ENCODE measurements at regions not wholly inside any gene's neighbourhood (a gene's known extent, or its start where the extent isn't known, plus 50 kb on each side); places are given as distances from the start of the nearest gene placed in this dataset.
"Not testable (repeated sequence)": the region's sequence is repeated elsewhere in the genome, so short reads cannot be mapped to it uniquely, and the experiment has no call there.

- no peaks in the 10 kb centered on the region for H3K4me1 Mint-ChIP-seq
- H3K27me3 Mint-ChIP-seq, result peaks cover 8% of the 10 kb centered on the region
- no peak overlapping the region for H3K4me3 Mint-ChIP-seq
- DNase-seq (no peak), ATAC-seq (no peak)
- no peaks in the 10 kb centered on the region for H3K9me3 Mint-ChIP-seq
- no peak overlapping the region for H3K27ac Mint-ChIP-seq
- H3K36me3 Mint-ChIP-seq (ENCODE audit: low read depth), result no peaks in the 10 kb centered on the region
Measured at GRCh38 chr1:5140962-5141361, 486.6 kb downstream of the AJAP1 start.

- no peak for DNase-seq
- Mint-ChIP-seq H3K27me3 (peaks cover 5% of the 10 kb centered on the region), H3K4me3 (no peak overlapping the region), H3K4me1 (no peaks in the 10 kb centered on the region), H3K9me3 (no peaks in the 10 kb centered on the region), H3K36me3 (ENCODE audit: low read depth) (no peaks in the 10 kb centered on the region), H3K27ac (no peak overlapping the region)
- ATAC-seq, result no peak
Measured at GRCh38 chr1:5140136-5140535, 485.7 kb downstream of the AJAP1 start.

- no peaks in the 10 kb centered on the region for H3K36me3 Mint-ChIP-seq (ENCODE audit: low read depth)
- no peaks in the 10 kb centered on the region for H3K27me3 Mint-ChIP-seq
- no peak overlapping the region for H3K4me3 Mint-ChIP-seq
- no peak overlapping the region for H3K27ac Mint-ChIP-seq
- no peak for ATAC-seq
- no peaks in the 10 kb centered on the region for H3K4me1 Mint-ChIP-seq
- DNase-seq, result no peak
- H3K9me3 Mint-ChIP-seq, result no peaks in the 10 kb centered on the region
Measured at GRCh38 chr1:5129746-5130355, 475.4 kb downstream of the AJAP1 start.

GRCh38 chr1:5125208-5125607, 470.8 kb downstream of the AJAP1 start:
- H3K4me1 Mint-ChIP-seq, result no peaks in the 10 kb centered on the region
- peaks cover 2% of the 10 kb centered on the region for H3K27me3 Mint-ChIP-seq
- no peak overlapping the region for H3K4me3 Mint-ChIP-seq
- no peaks in the 10 kb centered on the region for H3K9me3 Mint-ChIP-seq
- H3K27ac Mint-ChIP-seq, result no peak overlapping the region
- ATAC-seq (no peak), DNase-seq (no peak)
- no peaks in the 10 kb centered on the region for H3K36me3 Mint-ChIP-seq (ENCODE audit: low read depth)

- DNase-seq (no peak), ATAC-seq (no peak)
- H3K36me3 Mint-ChIP-seq (ENCODE audit: low read depth), result no peaks in the 10 kb centered on the region
- H3K9me3 Mint-ChIP-seq, result no peaks in the 10 kb centered on the region
- no peak overlapping the region for H3K4me3 Mint-ChIP-seq
- H3K27ac Mint-ChIP-seq, result no peak overlapping the region
- H3K27me3 Mint-ChIP-seq, result peaks cover 2% of the 10 kb centered on the region
- no peaks in the 10 kb centered on the region for H3K4me1 Mint-ChIP-seq
Measured at GRCh38 chr1:5120559-5120958, 466.1 kb downstream of the AJAP1 start.

- no peak for ATAC-seq
- H3K36me3 Mint-ChIP-seq (ENCODE audit: low read depth), result no peaks in the 10 kb centered on the region
- H3K9me3 Mint-ChIP-seq, result no peaks in the 10 kb centered on the region
- no peak overlapping the region for H3K4me3 Mint-ChIP-seq
- H3K27me3 Mint-ChIP-seq, result peaks cover 2% of the 10 kb centered on the region
- H3K4me1 Mint-ChIP-seq, result no peaks in the 10 kb centered on the region
- DNase-seq, result no peak
- H3K27ac Mint-ChIP-seq, result no peak overlapping the region
Measured at GRCh38 chr1:5119366-5120234, 465.2 kb downstream of the AJAP1 start.

GRCh38 chr1:5118771-5119170, 464.4 kb downstream of the AJAP1 start:
- not testable (repeated sequence) for H3K4me1 Mint-ChIP-seq; H3K4me3 Mint-ChIP-seq; DNase-seq; H3K27me3 Mint-ChIP-seq; ATAC-seq; H3K9me3 Mint-ChIP-seq; H3K36me3 Mint-ChIP-seq (ENCODE audit: low read depth)
- H3K27ac Mint-ChIP-seq, result peak overlapping the region; percentile 26

GRCh38 chr1:5118292-5118691, 463.9 kb downstream of the AJAP1 start:
- DNase-seq; H3K27ac Mint-ChIP-seq; H3K9me3 Mint-ChIP-seq; ATAC-seq; H3K36me3 Mint-ChIP-seq (ENCODE audit: low read depth); H3K27me3 Mint-ChIP-seq; H3K4me1 Mint-ChIP-seq; H3K4me3 Mint-ChIP-seq: not testable (repeated sequence)

- no peaks in the 10 kb centered on the region for H3K9me3 Mint-ChIP-seq
- no peaks in the 10 kb centered on the region for H3K27me3 Mint-ChIP-seq
- H3K36me3 Mint-ChIP-seq (ENCODE audit: low read depth), result no peaks in the 10 kb centered on the region
- no peak overlapping the region for H3K4me3 Mint-ChIP-seq
- ATAC-seq, result no peak
- no peak for DNase-seq
- H3K4me1 Mint-ChIP-seq, result peaks cover 28% of the 10 kb centered on the region
- no peak overlapping the region for H3K27ac Mint-ChIP-seq
Measured at GRCh38 chr1:5111581-5111980, 457.2 kb downstream of the AJAP1 start.

GRCh38 chr1:5110508-5110907, 456.1 kb downstream of the AJAP1 start:
- H3K27ac Mint-ChIP-seq, result no peak overlapping the region

GRCh38 chr1:5109633-5110032, 455.2 kb downstream of the AJAP1 start:
- no peaks in the 10 kb centered on the region for H3K27me3 Mint-ChIP-seq
- H3K27ac Mint-ChIP-seq, result no peak overlapping the region
- H3K4me3 Mint-ChIP-seq, result no peak overlapping the region
- ATAC-seq, result no peak
- peaks cover 28% of the 10 kb centered on the region for H3K4me1 Mint-ChIP-seq
- H3K36me3 Mint-ChIP-seq (ENCODE audit: low read depth), result no peaks in the 10 kb centered on the region
- no peaks in the 10 kb centered on the region for H3K9me3 Mint-ChIP-seq
- DNase-seq, result no peak

More at GRCh38 chr1:5110508-5110907, 456.1 kb downstream of the AJAP1 start:
- no peaks in the 10 kb centered on the region for H3K27me3 Mint-ChIP-seq
- ATAC-seq (no peak), DNase-seq (no peak)
- no peaks in the 10 kb centered on the region for H3K36me3 Mint-ChIP-seq (ENCODE audit: low read depth)
- H3K9me3 Mint-ChIP-seq, result no peaks in the 10 kb centered on the region
- peaks cover 28% of the 10 kb centered on the region for H3K4me1 Mint-ChIP-seq
- H3K4me3 Mint-ChIP-seq, result peak overlapping the region; percentile 21

- Mint-ChIP-seq H3K4me1 (peaks cover 28% of the 10 kb centered on the region), H3K9me3 (no peaks in the 10 kb centered on the region), H3K4me3 (no peak overlapping the region), H3K27me3 (no peaks in the 10 kb centered on the region), H3K36me3 (ENCODE audit: low read depth) (no peaks in the 10 kb centered on the region), H3K27ac (no peak overlapping the region)
- no peak for DNase-seq
- ATAC-seq, result no peak
Measured at GRCh38 chr1:5108740-5109139, 454.3 kb downstream of the AJAP1 start.

- no peaks in the 10 kb centered on the region for H3K36me3 Mint-ChIP-seq (ENCODE audit: low read depth)
- peaks cover 19% of the 10 kb centered on the region for H3K4me1 Mint-ChIP-seq
- H3K4me3 Mint-ChIP-seq, result no peak overlapping the region
- DNase-seq (no peak), ATAC-seq (no peak)
- H3K27me3 Mint-ChIP-seq, result no peaks in the 10 kb centered on the region
- peaks cover 13% of the 10 kb centered on the region for H3K9me3 Mint-ChIP-seq
- no peak overlapping the region for H3K27ac Mint-ChIP-seq
Measured at GRCh38 chr1:5105744-5106143, 451.3 kb downstream of the AJAP1 start.

GRCh38 chr1:5099558-5099957, 445.1 kb downstream of the AJAP1 start:
- Mint-ChIP-seq H3K4me3 (no peak overlapping the region), H3K27me3 (no peaks in the 10 kb centered on the region), H3K9me3 (peaks cover 15% of the 10 kb centered on the region), H3K27ac (no peak overlapping the region), H3K36me3 (ENCODE audit: low read depth) (no peaks in the 10 kb centered on the region), H3K4me1 (no peaks in the 10 kb centered on the region)
- DNase-seq (no peak), ATAC-seq (no peak)

GRCh38 chr1:5098981-5099385, 444.6 kb downstream of the AJAP1 start:
- DNase-seq (no peak), ATAC-seq (no peak)
- Mint-ChIP-seq H3K4me1 (no peaks in the 10 kb centered on the region), H3K9me3 (peaks cover 21% of the 10 kb centered on the region), H3K27ac (no peak overlapping the region), H3K4me3 (no peak overlapping the region), H3K36me3 (ENCODE audit: low read depth) (no peaks in the 10 kb centered on the region), H3K27me3 (no peaks in the 10 kb centered on the region)
